ENCODE measurements at regions not wholly inside any gene's neighbourhood (a gene's known extent, or its start where the extent isn't known, plus 50 kb on each side); places are given as distances from the start of the nearest gene placed in this dataset.

DNA sequence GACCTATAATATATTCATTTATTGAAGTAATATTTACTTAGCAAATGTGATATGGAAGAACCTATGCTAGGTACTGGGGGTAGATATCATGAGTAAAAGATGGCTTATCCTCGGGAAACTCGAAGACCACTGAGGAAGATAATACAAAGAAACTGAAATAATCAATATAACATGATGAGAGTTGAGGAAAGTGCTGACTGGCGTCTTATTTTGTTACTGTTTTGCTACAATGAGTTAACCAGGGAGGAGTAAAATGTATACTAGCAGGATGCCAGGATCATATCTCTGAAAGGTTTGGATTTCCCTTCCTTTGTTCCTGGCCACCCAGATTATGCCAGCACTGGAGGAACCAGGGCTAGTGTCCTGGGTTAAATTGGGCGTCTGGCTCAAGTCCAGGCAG, 111.7 kb upstream of the SPATS2L start:
- intact Hi-C loops (cut with micrococcal nuclease) (no loop called here), dilution Hi-C loops (cut with MboI; ENCODE audit: extremely low pct_ligation_motif_present, low sequenced_read_pairs) (no loop called here)
- H3K9me1 ChIP-seq (replicated peaks; ENCODE audit: control insufficient read depth, extremely low read depth, insufficient read depth, low read length), result no peaks in the 10 kb centered on the region
- H4K20me1 ChIP-seq (replicated peaks; ENCODE audit: control insufficient read depth, extremely low read depth, insufficient read depth, low read length), result no peaks in the 10 kb centered on the region
- ChIA-PET POLR2A (no interaction called here), CTCF (interaction anchor here (1.1 kb wide), 1 partner anchor 13 kb away, joined by 3 read pairs; no protein-coding TSS in a partner anchor)
- H3K9me3 ChIP-seq (replicated peaks; ENCODE audit: control insufficient read depth, insufficient read depth, low read length), result no peaks in the 10 kb centered on the region
- peaks cover 7 to 8% of the 10 kb centered on the region in 2 experiments for H3K27me3 ChIP-seq (ENCODE audit: control insufficient read depth in 2 of 2, insufficient read depth in 2 of 2, low read length in 2 of 2)
- no peak overlapping the region for H2AFZ ChIP-seq (ENCODE audit: low read depth, low read length)
- H3K36me3 ChIP-seq (ENCODE audit: control insufficient read depth in 2 of 2, extremely low read depth in 1 of 2, insufficient read depth in 2 of 2, low read length in 2 of 2), result no peaks in the 10 kb centered on the region
- H3K4me1 ChIP-seq (ENCODE audit: control insufficient read depth, extremely low read depth, insufficient read depth, low read length), result no peaks in the 10 kb centered on the region
- H3K9ac ChIP-seq (replicated peaks; ENCODE audit: extremely low read depth, insufficient read depth, low read length), result no peak overlapping the region
- TF ChIP-seq, protein P1, sequence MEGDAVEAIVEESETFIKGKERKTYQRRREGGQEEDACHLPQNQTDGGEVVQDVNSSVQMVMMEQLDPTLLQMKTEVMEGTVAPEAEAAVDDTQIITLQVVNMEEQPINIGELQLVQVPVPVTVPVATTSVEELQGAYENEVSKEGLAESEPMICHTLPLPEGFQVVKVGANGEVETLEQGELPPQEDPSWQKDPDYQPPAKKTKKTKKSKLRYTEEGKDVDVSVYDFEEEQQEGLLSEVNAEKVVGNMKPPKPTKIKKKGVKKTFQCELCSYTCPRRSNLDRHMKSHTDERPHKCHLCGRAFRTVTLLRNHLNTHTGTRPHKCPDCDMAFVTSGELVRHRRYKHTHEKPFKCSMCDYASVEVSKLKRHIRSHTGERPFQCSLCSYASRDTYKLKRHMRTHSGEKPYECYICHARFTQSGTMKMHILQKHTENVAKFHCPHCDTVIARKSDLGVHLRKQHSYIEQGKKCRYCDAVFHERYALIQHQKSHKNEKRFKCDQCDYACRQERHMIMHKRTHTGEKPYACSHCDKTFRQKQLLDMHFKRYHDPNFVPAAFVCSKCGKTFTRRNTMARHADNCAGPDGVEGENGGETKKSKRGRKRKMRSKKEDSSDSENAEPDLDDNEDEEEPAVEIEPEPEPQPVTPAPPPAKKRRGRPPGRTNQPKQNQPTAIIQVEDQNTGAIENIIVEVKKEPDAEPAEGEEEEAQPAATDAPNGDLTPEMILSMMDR (IDR thresholded peaks at IDR 0.05; ENCODE audit: extremely low read depth in 1 of 2, insufficient read depth in 1 of 2, low read depth in 1 of 2, low read length in 2 of 2), result no peak
- no peak for TF ChIP-seq POLR2AphosphoS5 (IDR thresholded peaks at IDR 0.05; ENCODE audit: insufficient read depth, low read depth, low read length)
- TF ChIP-seq, protein P2, sequence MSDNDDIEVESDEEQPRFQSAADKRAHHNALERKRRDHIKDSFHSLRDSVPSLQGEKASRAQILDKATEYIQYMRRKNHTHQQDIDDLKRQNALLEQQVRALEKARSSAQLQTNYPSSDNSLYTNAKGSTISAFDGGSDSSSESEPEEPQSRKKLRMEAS (IDR thresholded peaks at IDR 0.05; ENCODE audit: insufficient read depth, insufficient read length), result no peak
- no peak for TF ChIP-seq EZH2 (IDR thresholded peaks at IDR 0.05; ENCODE audit: borderline replicate concordance, low read depth, low read length, severe bottlenecking)
- TF ChIP-seq FOS (IDR thresholded peaks at IDR 0.05; ENCODE audit: borderline replicate concordance, insufficient read depth, low read length), result no peak
- no peak for TF ChIP-seq MYC (IDR thresholded peaks at IDR 0.05; ENCODE audit: low read depth, low read length)
- TF ChIP-seq POLR2A (IDR thresholded peaks at IDR 0.05; ENCODE audit: low read depth, low read length), result no peak
- no peak for TF ChIP-seq JUN (IDR thresholded peaks at IDR 0.05; ENCODE audit: borderline replicate concordance, insufficient read depth, insufficient read length, low read depth)
- TF ChIP-seq GATA2 (IDR thresholded peaks at IDR 0.05; ENCODE audit: insufficient read depth, insufficient read length, low read depth, low read length), result no peak
- no TSS peak for BruUV-seq (replicated peaks)
- no peak overlapping the region for H3K4me3 ChIP-seq (replicated peaks in 1 of 3; ENCODE audit: insufficient read depth in 1 of 3, low read depth in 1 of 3, low read length in 3 of 3)
- DNase-seq (ENCODE audit: low read depth, low spot score) (no peak), FAIRE-seq (no peak)
- no peak overlapping the region for H3K4me2 ChIP-seq (ENCODE audit: insufficient read depth, low read length)
- no peak overlapping the region for H3K27ac ChIP-seq (ENCODE audit: insufficient read depth, low read depth, low read length)
- no peaks in the 10 kb centered on the region for H3K79me2 ChIP-seq (ENCODE audit: control insufficient read depth, insufficient read depth, low read length)

All from endothelial cell of umbilical vein (primary cell).